Fibroblast of pulmonary artery (primary cell): ENCODE measurements at regions not wholly inside any gene's neighbourhood (a gene's known extent, or its start where the extent isn't known, plus 50 kb on each side); places are given as distances from the start of the nearest gene placed in this dataset.

Experiments used
- DNase-seq: peaks from one replicate; pipeline ENCODE4 v3.0.0-alpha.2; 2010; ENCODE audit warnings: low read depth
- H3K4me3 ChIP-seq: replicated peaks from 2 replicates; pipeline ENCODE4 v1.5.1; 2011; ENCODE audit warnings: low read depth, mild to moderate bottlenecking, control low read depth, low read length, moderate library complexity
- TF ChIP-seq, protein P1 (sequence below): IDR thresholded peaks from 2 replicates; pipeline ENCODE4 v1.5.1; 2011; ENCODE audit warnings: mild to moderate bottlenecking, control low read depth, low read length, inconsistent platforms; ENCODE audit errors: missing control alignments

DNA sequence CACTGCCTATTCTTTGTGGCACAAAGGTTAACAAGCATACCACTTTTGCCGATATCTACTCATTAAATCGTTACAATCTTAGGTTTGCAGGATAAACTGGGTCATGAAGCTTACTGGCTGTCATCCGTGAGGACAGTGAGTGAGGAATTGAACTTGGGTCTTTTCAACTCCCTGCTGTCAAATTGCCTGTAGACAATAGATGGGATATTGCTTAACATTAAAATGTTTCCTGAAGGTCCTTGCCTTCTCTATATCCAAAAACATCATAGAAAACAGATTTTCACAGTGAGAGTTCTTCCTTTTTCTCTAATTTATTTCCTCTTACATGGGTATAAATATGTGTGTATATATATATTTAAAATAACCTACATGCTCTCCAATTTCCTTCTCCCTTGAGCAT is 257.8 kb downstream of the LMO4 start:
- DNase-seq = no peak
- TF ChIP-seq, protein P1, sequence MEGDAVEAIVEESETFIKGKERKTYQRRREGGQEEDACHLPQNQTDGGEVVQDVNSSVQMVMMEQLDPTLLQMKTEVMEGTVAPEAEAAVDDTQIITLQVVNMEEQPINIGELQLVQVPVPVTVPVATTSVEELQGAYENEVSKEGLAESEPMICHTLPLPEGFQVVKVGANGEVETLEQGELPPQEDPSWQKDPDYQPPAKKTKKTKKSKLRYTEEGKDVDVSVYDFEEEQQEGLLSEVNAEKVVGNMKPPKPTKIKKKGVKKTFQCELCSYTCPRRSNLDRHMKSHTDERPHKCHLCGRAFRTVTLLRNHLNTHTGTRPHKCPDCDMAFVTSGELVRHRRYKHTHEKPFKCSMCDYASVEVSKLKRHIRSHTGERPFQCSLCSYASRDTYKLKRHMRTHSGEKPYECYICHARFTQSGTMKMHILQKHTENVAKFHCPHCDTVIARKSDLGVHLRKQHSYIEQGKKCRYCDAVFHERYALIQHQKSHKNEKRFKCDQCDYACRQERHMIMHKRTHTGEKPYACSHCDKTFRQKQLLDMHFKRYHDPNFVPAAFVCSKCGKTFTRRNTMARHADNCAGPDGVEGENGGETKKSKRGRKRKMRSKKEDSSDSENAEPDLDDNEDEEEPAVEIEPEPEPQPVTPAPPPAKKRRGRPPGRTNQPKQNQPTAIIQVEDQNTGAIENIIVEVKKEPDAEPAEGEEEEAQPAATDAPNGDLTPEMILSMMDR = no peak
- H3K4me3 ChIP-seq = no peak overlapping the region

DNA sequence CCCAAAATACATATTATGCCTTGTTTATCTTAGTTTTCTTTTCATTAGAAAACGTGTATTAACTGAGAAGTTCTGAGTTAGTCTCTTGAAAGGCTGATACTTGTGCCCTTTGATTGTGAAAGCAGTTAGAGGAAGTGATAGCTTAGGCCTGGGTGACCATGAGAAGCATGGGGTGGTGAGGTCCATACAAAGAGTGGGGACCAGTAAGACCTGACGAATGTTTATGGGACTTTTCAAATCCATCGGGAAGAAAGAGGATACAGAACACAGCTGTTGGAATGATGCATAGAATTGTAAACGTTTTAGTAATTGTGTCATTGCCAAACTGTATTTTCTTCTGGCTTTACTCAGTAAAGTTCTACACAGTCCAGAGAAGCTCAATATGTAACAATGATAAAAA is 259.8 kb downstream of the LMO4 start:
- DNase-seq = no peak
- TF ChIP-seq, protein P1 = no peak
- H3K4me3 ChIP-seq = no peak overlapping the region

DNA sequence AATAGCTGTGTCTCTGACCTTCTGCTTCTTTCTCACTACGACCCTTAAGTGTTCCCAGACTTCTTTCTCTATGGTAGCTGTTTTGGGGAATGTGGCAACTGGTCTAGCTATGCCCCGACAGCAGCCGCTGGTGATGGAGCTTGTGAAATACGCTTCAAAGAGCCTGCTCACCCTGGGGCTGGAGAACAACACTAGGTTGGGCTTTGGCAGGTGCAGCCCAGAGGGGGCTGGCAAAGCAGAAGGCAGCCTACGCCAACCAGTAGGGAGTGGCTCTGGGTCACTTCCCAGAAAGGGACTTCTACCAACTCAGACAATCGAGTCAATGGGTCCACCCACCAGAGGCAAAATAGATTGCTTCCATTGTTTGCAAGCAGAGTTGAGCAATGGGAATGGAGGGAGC is 262.8 kb downstream of the LMO4 start:
- TF ChIP-seq, protein P1 = no peak
- no peak for DNase-seq
- no peak overlapping the region for H3K4me3 ChIP-seq

DNA sequence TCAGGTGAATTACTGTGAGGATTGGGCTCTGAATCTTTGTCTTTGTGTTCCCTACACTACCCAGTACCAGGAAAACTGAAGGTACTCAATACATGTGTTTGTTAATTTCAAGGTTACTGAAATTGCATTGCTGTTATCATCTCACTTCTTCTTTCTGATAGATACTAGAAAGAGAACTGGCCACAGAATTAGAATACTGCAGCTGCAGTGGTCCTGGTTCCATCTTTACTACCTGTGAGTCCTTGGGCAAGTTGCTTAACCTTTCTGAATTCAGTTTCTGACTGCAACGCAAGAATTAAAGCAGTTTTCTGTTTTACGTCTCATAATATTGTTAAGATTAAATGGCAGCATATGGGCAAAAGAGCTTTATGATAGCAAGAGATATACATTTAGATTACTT is 263.5 kb downstream of the LMO4 start:
- no peak for DNase-seq
- TF ChIP-seq, protein P1 = no peak
- H3K4me3 ChIP-seq = no peak overlapping the region

DNA sequence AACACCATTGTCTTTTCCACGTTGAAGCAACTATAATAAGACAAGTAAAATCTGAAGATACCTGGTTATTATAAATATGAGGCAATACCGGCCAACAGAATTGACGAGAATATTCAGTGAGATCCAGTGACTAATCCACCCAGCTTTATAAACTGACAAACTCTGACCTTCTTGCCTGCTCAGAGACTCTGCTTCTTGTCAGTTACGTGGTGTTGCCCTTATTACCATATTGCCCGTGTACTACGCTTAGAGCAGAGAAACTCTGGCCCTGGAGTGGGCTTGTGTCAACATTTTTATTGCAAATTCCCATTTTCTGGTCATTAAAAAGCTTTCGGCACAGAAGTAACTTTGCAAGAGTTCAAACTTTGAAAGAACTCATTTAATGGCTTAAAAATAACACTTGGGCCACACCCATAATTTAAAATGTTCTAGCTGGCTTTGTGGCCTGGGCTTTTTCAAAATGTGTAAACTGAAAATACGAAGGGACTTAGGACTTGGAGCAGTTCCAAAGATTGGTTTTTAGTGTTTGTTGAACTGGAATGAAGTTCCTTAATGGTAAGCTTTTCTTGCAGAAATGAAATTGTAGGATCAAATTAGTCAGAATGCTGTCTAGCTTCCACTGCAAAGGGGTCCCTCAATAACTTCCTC is 266.2 kb downstream of the LMO4 start:
- DNase-seq = no peak
- TF ChIP-seq, protein P1 = no peak
- no peak overlapping the region for H3K4me3 ChIP-seq

DNA sequence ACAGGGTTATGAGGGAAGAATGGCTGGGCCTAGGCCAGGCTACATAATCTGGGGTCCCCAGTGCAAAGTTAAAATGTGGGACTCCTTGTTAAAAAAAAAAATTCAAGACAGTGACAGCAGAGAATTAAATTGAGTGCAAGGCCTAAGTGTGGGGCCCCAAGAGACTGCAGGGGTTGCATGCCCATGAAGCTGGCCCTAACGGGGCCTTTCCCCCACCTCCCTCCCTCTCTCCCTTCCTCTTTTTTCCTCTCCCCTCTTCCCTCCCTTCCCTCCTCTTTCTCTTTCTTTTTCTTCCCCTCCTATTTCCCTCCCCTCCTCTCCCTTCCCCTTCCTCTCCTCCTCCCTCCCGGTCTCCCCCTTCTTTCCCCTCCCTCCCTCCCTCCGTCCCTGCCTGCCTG is 266.7 kb downstream of the LMO4 start:
- no peak overlapping the region for H3K4me3 ChIP-seq
- TF ChIP-seq, protein P1 = no peak
- no peak for DNase-seq

DNA sequence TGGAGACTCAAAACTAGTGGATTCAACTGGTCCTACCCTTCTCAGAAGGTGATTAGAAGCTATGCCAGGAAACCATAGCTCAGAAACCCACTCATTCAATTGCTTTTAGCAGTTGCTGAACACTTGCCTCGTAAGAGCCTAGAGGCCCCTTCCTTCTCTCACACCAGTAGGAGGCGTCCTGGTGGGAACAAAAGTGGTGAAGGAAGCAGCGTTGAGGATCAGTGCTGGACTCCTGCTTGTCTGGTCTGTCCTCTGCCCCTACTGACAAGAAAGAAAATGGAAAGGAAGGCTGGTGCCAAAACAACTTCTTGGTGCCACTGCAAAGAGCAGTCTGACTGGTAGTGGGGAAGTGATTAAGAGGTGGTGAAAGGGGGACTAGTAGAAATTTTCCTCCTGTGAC is 269.7 kb downstream of the LMO4 start:
- DNase-seq = no peak
- TF ChIP-seq, protein P1 = no peak
- no peak overlapping the region for H3K4me3 ChIP-seq
